DMS153 (cell line): ENCODE measurements at regions not wholly inside any gene's neighbourhood (a gene's known extent, or its start where the extent isn't known, plus 50 kb on each side); places are given as distances from the start of the nearest gene placed in this dataset.

Source experiments
- DNase-seq: peaks from one replicate; lab custom pipeline; 2025; lab: John Stamatoyannopoulos, UW

- no peak for DNase-seq
Observed at GRCh38 chr2:6418291-6418690, 447.4 kb downstream of the CMPK2 start.

GRCh38 chr2:6421138-6421730 is 444.5 kb downstream of the CMPK2 start:
- DNase-seq = no peak

GRCh38 chr2:6421888-6422287 is 443.8 kb downstream of the CMPK2 start:
- no peak for DNase-seq

- no peak for DNase-seq
Observed at GRCh38 chr2:6423157-6423556, 442.6 kb downstream of the CMPK2 start.

GRCh38 chr2:6423944-6424343 is 441.8 kb downstream of the CMPK2 start:
- DNase-seq = no peak

GRCh38 chr2:6425032-6425431 is 440.7 kb downstream of the CMPK2 start:
- no peak for DNase-seq

- no peak for DNase-seq
Observed at GRCh38 chr2:6429210-6429986, 436.3 kb downstream of the CMPK2 start.

GRCh38 chr2:6434438-6434837 is 431.3 kb downstream of the CMPK2 start:
- no peak for DNase-seq

GRCh38 chr2:6441800-6442199 is 423.9 kb downstream of the CMPK2 start:
- no peak for DNase-seq

- DNase-seq = no peak
Observed at GRCh38 chr2:6442252-6442985, 423.3 kb downstream of the CMPK2 start.

- no peak for DNase-seq
Observed at GRCh38 chr2:6443061-6443823, 422.5 kb downstream of the CMPK2 start.

- no peak for DNase-seq
Observed at GRCh38 chr2:6444514-6444913, 421.2 kb downstream of the CMPK2 start.

GRCh38 chr2:6445156-6445555 is 420.6 kb downstream of the CMPK2 start:
- DNase-seq = no peak

GRCh38 chr2:6446938-6447608 is 418.6 kb downstream of the CMPK2 start:
- DNase-seq = no peak

- no peak for DNase-seq
Observed at GRCh38 chr2:6448893-6449292, 416.8 kb downstream of the CMPK2 start.

GRCh38 chr2:6449343-6449742 is 416.4 kb downstream of the CMPK2 start:
- DNase-seq = no peak

- DNase-seq = no peak
Observed at GRCh38 chr2:6452702-6453481, 412.8 kb downstream of the CMPK2 start.

- DNase-seq = no peak
Observed at GRCh38 chr2:6454286-6454990, 411.3 kb downstream of the CMPK2 start.

GRCh38 chr2:6459138-6459537 is 406.6 kb downstream of the CMPK2 start:
- DNase-seq = no peak

- DNase-seq = no peak
Observed at GRCh38 chr2:6470518-6470917, 395.2 kb downstream of the CMPK2 start.
